GM21360 (cell line): ENCODE measurements at regions not wholly inside any gene's neighbourhood (a gene's known extent, or its start where the extent isn't known, plus 50 kb on each side); places are given as distances from the start of the nearest gene placed in this dataset.

ENCODE experiments used
- ATAC-seq: cut with Tn5 transposase; IDR thresholded peaks from one replicate; pipeline ENCODE4 v1.9.1; 2021; ENCODE audit warnings: mild to moderate bottlenecking, moderate library complexity; ENCODE audit not compliant: unreplicated experiment

GRCh38 chr6:148179786-148180185, 162.9 kb upstream of the SASH1 start:
- ATAC-seq, result no peak

GRCh38 chr6:148182378-148182777, 160.3 kb upstream of the SASH1 start:
- no peak for ATAC-seq

- ATAC-seq, result no peak
Measured at GRCh38 chr6:148183776-148184175, 158.9 kb upstream of the SASH1 start.

GRCh38 chr6:148186916-148187315, 155.7 kb upstream of the SASH1 start:
- no peak for ATAC-seq

GRCh38 chr6:148192310-148192709, 150.3 kb upstream of the SASH1 start:
- no peak for ATAC-seq

GRCh38 chr6:148193063-148193680, 149.5 kb upstream of the SASH1 start:
- ATAC-seq, result no peak

- ATAC-seq, result no peak
Measured at GRCh38 chr6:148195511-148195910, 147.1 kb upstream of the SASH1 start.

- no peak for ATAC-seq
Measured at GRCh38 chr6:148199584-148199983, 143.1 kb upstream of the SASH1 start.

- no peak for ATAC-seq
Measured at GRCh38 chr6:148200293-148200692, 142.3 kb upstream of the SASH1 start.

GRCh38 chr6:148200781-148201180, 141.9 kb upstream of the SASH1 start:
- ATAC-seq, result no peak

GRCh38 chr6:148203281-148203925, 139.2 kb upstream of the SASH1 start:
- no peak for ATAC-seq

- ATAC-seq, result peak; percentile 99
Measured at GRCh38 chr6:148203970-148204369, 138.7 kb upstream of the SASH1 start.

- no peak for ATAC-seq
Measured at GRCh38 chr6:148208298-148208697, 134.3 kb upstream of the SASH1 start.

GRCh38 chr6:148211777-148212324, 130.8 kb upstream of the SASH1 start:
- no peak for ATAC-seq

GRCh38 chr6:148212366-148212765, 130.3 kb upstream of the SASH1 start:
- no peak for ATAC-seq

- ATAC-seq, result no peak
Measured at GRCh38 chr6:148213366-148213765, 129.3 kb upstream of the SASH1 start.

GRCh38 chr6:148214667-148215066, 128.0 kb upstream of the SASH1 start:
- no peak for ATAC-seq

- no peak for ATAC-seq
Measured at GRCh38 chr6:148217051-148217450, 125.6 kb upstream of the SASH1 start.

GRCh38 chr6:148217921-148218320, 124.7 kb upstream of the SASH1 start:
- ATAC-seq, result no peak

- ATAC-seq, result no peak
Measured at GRCh38 chr6:148218542-148219258, 123.9 kb upstream of the SASH1 start.

- no peak for ATAC-seq
Measured at GRCh38 chr6:148221196-148221979, 121.2 kb upstream of the SASH1 start.
